ENCODE measurements at regions not wholly inside any gene's neighbourhood (a gene's known extent, or its start where the extent isn't known, plus 50 kb on each side); places are given as distances from the start of the nearest gene placed in this dataset.

DNA sequence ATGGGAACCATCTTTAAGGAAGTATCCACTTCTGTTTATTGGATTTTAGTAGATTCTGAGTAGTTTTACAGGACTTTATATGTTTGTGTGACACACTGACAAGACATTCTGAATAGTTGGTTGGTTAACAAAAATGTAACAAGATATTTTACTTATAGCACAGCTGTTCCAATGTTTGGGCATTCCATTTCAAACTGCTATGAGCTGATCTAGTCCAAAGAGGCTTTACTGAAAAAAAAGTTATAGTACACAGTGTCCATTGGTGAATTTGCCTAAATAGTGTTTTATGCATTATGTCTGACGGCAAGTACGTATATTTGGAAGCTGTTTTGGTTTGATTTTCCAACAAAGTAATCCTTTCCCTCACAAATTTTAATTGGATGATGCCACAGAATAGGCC, 99.1 kb downstream of the SAMD9 start:
- ChIA-PET POLR2A (no interaction called here), CTCF (no interaction called here)
- TF ChIP-seq, protein P1, sequence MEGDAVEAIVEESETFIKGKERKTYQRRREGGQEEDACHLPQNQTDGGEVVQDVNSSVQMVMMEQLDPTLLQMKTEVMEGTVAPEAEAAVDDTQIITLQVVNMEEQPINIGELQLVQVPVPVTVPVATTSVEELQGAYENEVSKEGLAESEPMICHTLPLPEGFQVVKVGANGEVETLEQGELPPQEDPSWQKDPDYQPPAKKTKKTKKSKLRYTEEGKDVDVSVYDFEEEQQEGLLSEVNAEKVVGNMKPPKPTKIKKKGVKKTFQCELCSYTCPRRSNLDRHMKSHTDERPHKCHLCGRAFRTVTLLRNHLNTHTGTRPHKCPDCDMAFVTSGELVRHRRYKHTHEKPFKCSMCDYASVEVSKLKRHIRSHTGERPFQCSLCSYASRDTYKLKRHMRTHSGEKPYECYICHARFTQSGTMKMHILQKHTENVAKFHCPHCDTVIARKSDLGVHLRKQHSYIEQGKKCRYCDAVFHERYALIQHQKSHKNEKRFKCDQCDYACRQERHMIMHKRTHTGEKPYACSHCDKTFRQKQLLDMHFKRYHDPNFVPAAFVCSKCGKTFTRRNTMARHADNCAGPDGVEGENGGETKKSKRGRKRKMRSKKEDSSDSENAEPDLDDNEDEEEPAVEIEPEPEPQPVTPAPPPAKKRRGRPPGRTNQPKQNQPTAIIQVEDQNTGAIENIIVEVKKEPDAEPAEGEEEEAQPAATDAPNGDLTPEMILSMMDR (IDR thresholded peaks at IDR 0.05; ENCODE audit: control extremely low read depth, extremely low read depth, low read depth, missing control alignments), result no peak
- no peak for DNase-seq (ENCODE audit: extremely low spot score)

DNA sequence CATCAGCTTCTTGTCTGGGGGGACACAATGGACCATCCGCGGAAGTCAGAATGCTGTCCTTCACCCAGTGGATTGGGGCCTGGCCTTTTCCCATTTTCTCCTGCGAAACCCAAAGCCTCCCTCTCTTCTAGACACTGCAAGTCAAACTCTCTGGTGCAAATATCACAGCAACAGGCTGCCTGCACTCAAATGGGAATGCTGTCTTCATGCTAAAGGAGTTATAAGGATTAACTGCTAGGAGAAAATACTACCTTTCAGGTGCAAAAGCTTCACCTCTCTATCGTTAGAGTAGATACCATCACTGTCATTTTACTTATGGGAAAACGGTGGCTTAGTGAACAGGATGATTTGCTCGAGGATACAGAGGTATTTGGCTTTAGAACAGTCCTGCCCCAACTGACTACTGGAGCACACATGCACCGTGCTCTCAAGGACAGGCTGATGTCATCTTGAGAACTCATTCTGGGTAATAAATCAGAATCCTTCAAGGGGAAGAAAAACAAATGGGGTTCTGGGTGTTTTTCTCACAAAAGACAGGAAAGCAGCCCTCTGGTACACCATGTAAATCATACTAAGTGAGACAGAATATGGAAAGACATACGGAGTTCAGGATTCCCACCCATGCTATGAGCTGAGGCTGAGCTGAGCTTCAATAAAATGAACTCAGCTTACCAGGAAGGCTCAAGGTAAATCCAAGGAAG, 100.9 kb downstream of the SAMD9 start:
- DNase-seq (ENCODE audit: extremely low spot score), result no peak
- POLR2A ChIA-PET, result no interaction called here
- TF ChIP-seq, protein P1 (IDR thresholded peaks at IDR 0.05; ENCODE audit: control extremely low read depth, extremely low read depth, low read depth, missing control alignments), result no peak
- CTCF ChIA-PET, result interaction anchor here (0.9 to 1.4 kb wide), 5 partner anchors 8 to 78 kb away, joined by 3 to 5 read pairs (median 3); no protein-coding TSS in a partner anchor

DNA sequence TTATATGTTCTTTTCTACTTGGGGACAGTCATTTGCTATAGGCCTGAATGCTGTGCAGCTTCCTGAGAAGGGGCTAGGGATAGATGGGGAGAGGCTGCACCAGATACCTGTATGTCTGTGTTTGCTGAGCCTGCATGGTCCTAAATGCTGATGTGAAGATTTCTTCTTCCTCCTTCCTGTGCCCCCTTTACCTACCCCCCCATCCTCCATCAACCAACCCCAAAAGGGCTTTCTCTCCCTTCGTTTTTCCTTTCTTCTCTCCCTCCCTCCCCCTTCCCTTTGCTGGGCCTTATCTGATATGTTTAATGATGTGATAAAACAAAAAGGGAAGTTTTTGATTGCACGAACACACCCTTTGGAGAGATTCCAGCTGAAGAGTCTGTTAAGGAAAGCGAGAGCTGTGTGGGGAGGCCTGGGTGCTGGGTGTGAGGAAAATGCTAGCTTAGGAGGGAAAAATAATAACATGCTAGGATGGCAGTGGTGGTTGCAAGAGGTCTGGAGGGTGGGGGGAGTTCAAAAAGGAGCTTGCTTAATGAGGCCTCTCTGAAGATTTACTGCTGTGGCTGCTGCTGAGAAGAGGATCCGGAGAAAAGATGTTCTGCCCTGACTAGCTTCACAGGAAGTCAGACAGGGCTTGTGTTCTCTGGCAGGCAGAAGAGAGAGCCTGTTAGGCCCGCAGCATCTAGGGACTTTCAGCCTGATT, 101.8 kb downstream of the SAMD9 start:
- DNase-seq (ENCODE audit: extremely low spot score), result no peak
- TF ChIP-seq, protein P1 (IDR thresholded peaks at IDR 0.05; ENCODE audit: control extremely low read depth, extremely low read depth, low read depth, missing control alignments), result no peak
- ChIA-PET CTCF (interaction anchor here (0.9 to 1.4 kb wide), 4 partner anchors 9 to 79 kb away, joined by 3 to 5 read pairs (median 3); no protein-coding TSS in a partner anchor), POLR2A (no interaction called here)

DNA sequence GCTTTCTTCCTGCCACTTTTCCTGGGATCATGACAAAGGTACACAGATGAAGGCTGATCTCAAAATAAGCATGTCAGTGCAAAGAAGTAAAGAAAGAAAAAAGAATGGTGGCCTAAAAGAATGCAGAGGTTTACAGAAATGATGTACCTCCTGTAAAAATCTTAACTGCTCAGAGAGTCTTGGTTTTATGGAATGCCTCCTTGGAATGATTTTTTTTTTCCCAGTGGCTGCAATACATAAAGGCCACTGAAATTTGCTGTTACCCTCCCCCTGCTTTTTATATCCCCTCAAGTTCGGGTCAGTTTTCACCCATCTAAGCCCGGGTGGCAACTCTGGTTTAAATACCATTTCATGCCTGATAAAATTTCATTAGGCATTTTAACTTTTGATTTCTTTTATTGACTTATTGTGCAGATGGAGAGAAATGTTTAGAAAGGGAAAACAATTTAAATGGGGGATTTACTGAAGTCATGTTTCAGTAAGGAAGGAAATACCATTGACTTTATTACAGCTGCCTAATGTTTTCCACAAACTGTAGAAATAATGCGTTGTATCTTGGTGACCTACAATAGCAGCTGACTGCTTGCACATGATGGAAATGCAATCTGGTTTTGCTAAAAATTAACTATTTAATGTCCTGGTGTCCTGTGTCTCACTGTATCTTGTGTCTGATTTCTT, 102.5 kb downstream of the SAMD9 start:
- DNase-seq (ENCODE audit: extremely low spot score), result no peak
- ChIA-PET CTCF (interaction anchor here (1.4 kb wide), 1 partner anchor 10 kb away, joined by 5 read pairs; no protein-coding TSS in a partner anchor), POLR2A (no interaction called here)
- TF ChIP-seq, protein P1 (IDR thresholded peaks at IDR 0.05; ENCODE audit: control extremely low read depth, extremely low read depth, low read depth, missing control alignments), result no peak

DNA sequence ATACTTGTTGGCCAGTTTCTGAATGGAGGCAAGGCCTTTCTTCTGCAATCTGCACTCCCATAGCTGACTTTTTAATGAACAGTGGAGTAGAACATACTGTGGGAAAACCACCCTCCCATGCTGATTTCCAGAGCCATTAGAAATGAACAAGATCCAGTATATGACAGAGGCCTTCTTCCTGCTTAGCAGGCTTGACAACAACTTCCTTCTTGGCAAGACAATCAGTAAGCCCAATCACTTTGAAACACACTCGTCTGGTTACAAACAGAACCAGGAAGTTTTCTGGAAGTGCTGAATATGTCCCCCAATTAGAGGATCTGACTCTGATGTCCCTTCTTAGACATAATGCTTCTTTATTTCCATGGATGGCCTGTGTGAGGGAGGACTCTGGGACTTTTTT, 103.4 kb downstream of the SAMD9 start:
- no peak for DNase-seq (ENCODE audit: extremely low spot score)
- ChIA-PET CTCF (no interaction called here), POLR2A (no interaction called here)
- TF ChIP-seq, protein P1 (IDR thresholded peaks at IDR 0.05; ENCODE audit: control extremely low read depth, extremely low read depth, low read depth, missing control alignments), result no peak

DNA sequence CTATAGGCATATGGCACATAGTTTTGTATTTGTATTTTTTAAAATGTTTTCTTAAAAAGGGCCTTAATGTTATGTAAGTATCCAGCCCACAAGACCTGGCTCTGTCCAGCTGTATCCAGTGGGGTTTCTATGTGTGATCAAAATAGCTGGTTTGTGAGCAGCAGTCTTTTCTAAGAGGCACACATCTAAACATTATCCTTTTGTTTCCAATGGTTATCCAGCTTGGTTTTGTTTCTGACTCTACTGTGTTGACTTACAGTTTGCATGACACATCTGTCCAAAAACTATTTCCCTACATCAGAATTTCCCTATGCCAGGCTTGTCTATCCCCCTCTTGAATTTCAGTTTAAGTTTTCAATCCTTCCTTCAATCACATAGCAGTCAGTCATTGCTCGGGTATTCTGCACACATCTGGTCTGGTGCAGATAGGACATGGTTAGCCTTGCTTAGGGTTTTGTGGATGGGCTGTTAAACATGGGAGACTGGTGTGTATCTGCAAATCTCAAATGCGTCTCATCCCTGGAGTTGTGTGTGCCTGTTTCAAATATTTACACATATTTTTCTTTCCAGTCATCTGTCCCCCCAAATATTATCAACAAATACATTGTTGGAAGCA, 104.2 kb downstream of the SAMD9 start:
- CTCF ChIA-PET, result no interaction called here
- TF ChIP-seq, protein P1 (IDR thresholded peaks at IDR 0.05; ENCODE audit: control extremely low read depth, extremely low read depth, low read depth, missing control alignments), result no peak
- no peak for DNase-seq (ENCODE audit: extremely low spot score)
- POLR2A ChIA-PET, result no interaction called here
